MM.1S (cell line): ENCODE measurements at regions not wholly inside any gene's neighbourhood (a gene's known extent, or its start where the extent isn't known, plus 50 kb on each side); places are given as distances from the start of the nearest gene placed in this dataset.

ENCODE experiments used
- DNase-seq: peaks from one replicate; pipeline ENCODE4 v3.0.0-alpha.2; 2015
- H2AFZ ChIP-seq: fragments of 300-600 bp; sonication (generic); 2 replicates; pipeline ENCODE4 v1.6.0; 2016; ENCODE audit warnings: antibody characterized with exemption, low read length
- H3F3A ChIP-seq: fragments of 300-600 bp; sonication (generic); 2 replicates; pipeline ENCODE4 v1.6.1; 2016; ENCODE audit warnings: mild to moderate bottlenecking, antibody characterized with exemption, low read length, moderate library complexity, mixed read lengths; ENCODE audit not compliant: insufficient read depth
- H3K27ac ChIP-seq: fragments of 300-600 bp; sonication (generic); 2 replicates; pipeline ENCODE4 v1.5.1; 2016; ENCODE audit warnings: mild to moderate bottlenecking, low read length
- H3K27me3 ChIP-seq: fragments of 300-600 bp; sonication (generic); replicated peaks from 2 replicates; pipeline ENCODE4 v1.6.0; 2016; ENCODE audit warnings: low read length; ENCODE audit not compliant: insufficient read depth
- H3K36me3 ChIP-seq: fragments of 300-600 bp; sonication (generic); replicated peaks from 2 replicates; pipeline ENCODE4 v1.6.1; 2016; ENCODE audit warnings: mild to moderate bottlenecking, low read length, mixed read lengths; ENCODE audit not compliant: insufficient read depth
- H3K4me1 ChIP-seq: fragments of 300-600 bp; sonication (generic); 2 replicates; pipeline ENCODE4 v1.6.1; 2016; ENCODE audit warnings: low read length, mixed read lengths
- H3K4me2 ChIP-seq: fragments of 300-600 bp; sonication (generic); 2 replicates; pipeline ENCODE4 v1.6.0; 2016; ENCODE audit warnings: low read depth, low read length
- H3K4me3 ChIP-seq: fragments of 300-600 bp; sonication (generic); 2 replicates; pipeline ENCODE4 v1.5.1; 2016; ENCODE audit warnings: low read length, mixed read lengths
- H3K79me2 ChIP-seq: fragments of 300-600 bp; sonication (generic); 2 replicates; pipeline ENCODE4 v1.6.1; 2016; ENCODE audit warnings: mixed run types, low read length, mixed read lengths
- H3K9ac ChIP-seq: fragments of 300-600 bp; sonication (generic); 2 replicates; pipeline ENCODE4 v1.6.1; 2016; ENCODE audit warnings: low read length, mixed read lengths
- H3K9me2 ChIP-seq: fragments of 300-600 bp; sonication (generic); replicated peaks from 2 replicates; pipeline ENCODE4 v1.6.1; 2016; ENCODE audit warnings: mild to moderate bottlenecking, low read length, mixed read lengths; ENCODE audit not compliant: insufficient read depth
- H3K9me3 ChIP-seq: fragments of 300-600 bp; sonication (generic); replicated peaks from 2 replicates; pipeline ENCODE4 v1.6.1; 2016; ENCODE audit warnings: mild to moderate bottlenecking, low read length, mixed read lengths; ENCODE audit not compliant: insufficient read depth
- H4K20me1 ChIP-seq: fragments of 300-600 bp; sonication (generic); 2 replicates; pipeline ENCODE4 v1.6.1; 2016; ENCODE audit warnings: mild to moderate bottlenecking, low read length, moderate library complexity, mixed read lengths; ENCODE audit not compliant: insufficient read depth
- EZH2 ChIP-seq: fragments of 300-600 bp; sonication (generic); optimal IDR thresholded peaks from 2 replicates; pipeline ENCODE3; 2017; ENCODE audit warnings: low read depth, mild to moderate bottlenecking, antibody characterized with exemption, low read length, mixed read lengths
- EZH2phosphoT487 ChIP-seq: fragments of 300-600 bp; sonication (generic); IDR thresholded peaks from 2 replicates; pipeline ENCODE4 v1.6.1; 2018; ENCODE audit warnings: antibody characterized with exemption, low read length
- TF ChIP-seq, protein P1 (sequence below): fragments of 300-600 bp; sonication (generic); IDR thresholded peaks from 2 replicates; pipeline ENCODE4 v1.5.1; 2016; ENCODE audit warnings: antibody characterized with exemption, low read length, mixed read lengths

DNA sequence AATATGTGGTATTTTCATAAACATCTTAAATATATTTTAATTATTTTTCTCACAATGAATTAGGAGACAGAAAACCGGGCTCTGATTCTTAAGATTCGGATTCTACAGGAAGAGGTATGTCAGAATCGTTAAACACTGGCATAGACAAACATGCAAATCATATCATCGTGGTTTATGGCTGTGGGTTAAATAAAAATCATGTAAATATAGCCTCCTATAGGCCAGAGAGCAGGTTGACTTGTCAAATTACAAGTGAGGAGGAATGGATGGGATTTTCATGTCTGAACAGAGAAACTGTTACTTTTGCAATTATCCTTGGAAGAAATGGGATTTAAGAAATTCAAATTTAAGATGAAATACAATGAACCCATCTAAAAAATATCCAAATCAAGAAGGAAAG lies 74.9 kb upstream of the BCAT1 start:
- H3F3A ChIP-seq: peaks cover 12% of the 10 kb centered on the region; the same call in 1 of the 2 replicates
- H3K9ac ChIP-seq: no peak overlapping the region
- H3K9me2 ChIP-seq: no peaks in the 10 kb centered on the region
- peak overlapping the region; percentile 31; the same call in 1 of the 2 replicates for H3K27ac ChIP-seq
- H4K20me1 ChIP-seq: no peaks in the 10 kb centered on the region
- no peaks in the 10 kb centered on the region for H3K79me2 ChIP-seq
- TF ChIP-seq EZH2phosphoT487: no peak
- TF ChIP-seq EZH2: no peak
- TF ChIP-seq, protein P1, sequence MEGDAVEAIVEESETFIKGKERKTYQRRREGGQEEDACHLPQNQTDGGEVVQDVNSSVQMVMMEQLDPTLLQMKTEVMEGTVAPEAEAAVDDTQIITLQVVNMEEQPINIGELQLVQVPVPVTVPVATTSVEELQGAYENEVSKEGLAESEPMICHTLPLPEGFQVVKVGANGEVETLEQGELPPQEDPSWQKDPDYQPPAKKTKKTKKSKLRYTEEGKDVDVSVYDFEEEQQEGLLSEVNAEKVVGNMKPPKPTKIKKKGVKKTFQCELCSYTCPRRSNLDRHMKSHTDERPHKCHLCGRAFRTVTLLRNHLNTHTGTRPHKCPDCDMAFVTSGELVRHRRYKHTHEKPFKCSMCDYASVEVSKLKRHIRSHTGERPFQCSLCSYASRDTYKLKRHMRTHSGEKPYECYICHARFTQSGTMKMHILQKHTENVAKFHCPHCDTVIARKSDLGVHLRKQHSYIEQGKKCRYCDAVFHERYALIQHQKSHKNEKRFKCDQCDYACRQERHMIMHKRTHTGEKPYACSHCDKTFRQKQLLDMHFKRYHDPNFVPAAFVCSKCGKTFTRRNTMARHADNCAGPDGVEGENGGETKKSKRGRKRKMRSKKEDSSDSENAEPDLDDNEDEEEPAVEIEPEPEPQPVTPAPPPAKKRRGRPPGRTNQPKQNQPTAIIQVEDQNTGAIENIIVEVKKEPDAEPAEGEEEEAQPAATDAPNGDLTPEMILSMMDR: no peak
- H3K9me3 ChIP-seq: no peaks in the 10 kb centered on the region
- H3K4me3 ChIP-seq: no peak overlapping the region
- no peak for DNase-seq
- H3K36me3 ChIP-seq: no peaks in the 10 kb centered on the region
- H2AFZ ChIP-seq: no peak overlapping the region
- H3K4me2 ChIP-seq: 0 out of 2 replicates have a peak overlapping the region, but pooled peaks have one; percentile 1
- H3K27me3 ChIP-seq: no peaks in the 10 kb centered on the region
- H3K4me1 ChIP-seq: peaks cover 47% of the 10 kb centered on the region

DNA sequence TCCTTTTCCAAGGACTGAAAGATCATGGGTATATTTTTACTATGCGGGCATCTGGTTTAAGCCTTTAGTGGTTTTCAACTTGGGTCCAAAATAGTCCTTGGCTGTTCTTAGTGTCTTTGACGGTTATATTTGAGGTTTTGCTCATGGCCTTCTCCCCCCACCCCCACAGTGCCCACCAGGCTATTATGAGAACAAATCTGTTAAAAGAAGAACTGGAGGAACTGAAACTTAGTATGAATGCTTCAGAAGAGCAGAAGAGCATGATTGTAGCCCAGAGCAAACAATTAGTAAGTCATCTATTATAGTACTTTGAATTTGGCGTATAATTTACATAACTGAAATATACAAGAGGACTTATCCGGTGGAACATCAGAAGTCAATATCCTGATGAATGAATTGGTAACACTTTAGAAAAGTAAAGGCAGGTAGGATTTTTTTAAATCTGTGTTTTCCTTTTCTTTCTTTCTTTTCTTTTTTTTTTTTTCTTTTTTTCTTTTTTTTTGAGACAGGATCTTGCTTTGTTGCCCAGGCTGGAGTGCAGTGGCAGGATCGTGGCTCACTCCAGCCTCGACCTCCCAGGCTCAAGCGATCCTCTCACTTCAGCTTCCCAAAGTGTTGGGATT lies 71.8 kb upstream of the BCAT1 start:
- Histone ChIP-seq H3K9ac (no peak overlapping the region; the same call in 1 of the 2 replicates), H3K27ac (peak overlapping the region; percentile 68; the same call in 1 of the 2 replicates), H3K4me1 (peaks cover 39% of the 10 kb centered on the region), H3K79me2 (no peaks in the 10 kb centered on the region), H3K36me3 (no peaks in the 10 kb centered on the region), H3K9me2 (no peaks in the 10 kb centered on the region), H3F3A (peaks cover 12% of the 10 kb centered on the region; the same call in 1 of the 2 replicates), H3K4me2 (peak overlapping the region; percentile 54; the same call in 1 of the 2 replicates), H2AFZ (no peak overlapping the region), H3K9me3 (no peaks in the 10 kb centered on the region), H3K4me3 (peak overlapping the region; percentile 6; the same call in 1 of the 2 replicates), H4K20me1 (no peaks in the 10 kb centered on the region), H3K27me3 (no peaks in the 10 kb centered on the region)
- peak; percentile 58 for DNase-seq
- TF ChIP-seq, protein P1: no peak
- TF ChIP-seq EZH2 (no peak), EZH2phosphoT487 (no peak)

DNA sequence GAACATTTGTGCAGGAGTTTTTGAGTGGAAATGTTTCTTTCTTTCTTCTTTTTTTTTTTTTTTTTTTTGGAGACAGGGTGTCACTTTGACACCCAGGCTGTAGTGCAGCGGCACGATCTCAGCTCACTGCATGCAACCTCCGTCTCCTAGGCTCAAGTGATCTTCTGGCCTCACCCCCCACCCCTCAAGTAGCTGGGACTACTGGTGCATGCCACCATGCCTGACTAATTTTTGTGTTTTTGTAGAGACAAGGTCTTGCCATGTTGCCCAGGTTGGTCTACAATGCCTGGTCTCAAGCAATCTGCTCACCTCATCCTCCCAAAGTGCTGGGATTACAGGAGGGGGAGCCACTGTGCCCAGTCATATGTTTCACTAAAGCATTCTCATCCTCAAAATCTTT lies 69.2 kb upstream of the BCAT1 start:
- H3K4me3 ChIP-seq: no peak overlapping the region
- H3K9me3 ChIP-seq: no peaks in the 10 kb centered on the region
- no peak overlapping the region for H3K27ac ChIP-seq
- no peaks in the 10 kb centered on the region for H3K27me3 ChIP-seq
- DNase-seq: no peak
- H3K4me2 ChIP-seq: no peak overlapping the region
- H3K9ac ChIP-seq: no peak overlapping the region
- no peaks in the 10 kb centered on the region for H3K36me3 ChIP-seq
- no peaks in the 10 kb centered on the region for H3K9me2 ChIP-seq
- no peaks in the 10 kb centered on the region for H3K79me2 ChIP-seq
- H3K4me1 ChIP-seq: peaks cover 29% of the 10 kb centered on the region
- no peak overlapping the region for H2AFZ ChIP-seq
- no peaks in the 10 kb centered on the region for H4K20me1 ChIP-seq
- no peak for TF ChIP-seq EZH2phosphoT487
- TF ChIP-seq EZH2: no peak
- TF ChIP-seq, protein P1: no peak
- H3F3A ChIP-seq: peaks cover 12% of the 10 kb centered on the region; the same call in 1 of the 2 replicates
